Peyer's patch (tissue), 4 donors: ENCODE measurements at regions not wholly inside any gene's neighbourhood (a gene's known extent, or its start where the extent isn't known, plus 50 kb on each side); places are given as distances from the start of the nearest gene placed in this dataset.

Experiments used
- DNase-seq, 3 donors: peaks; one replicate each; pipeline ENCODE4 v3.0.0-alpha.2; 2017 to 2019
- H3K27ac ChIP-seq, 4 donors: fragments of 200-600 bp; sonication (generic); one replicate each; pipeline ENCODE4 v1.5.1; 2016 to 2019
- H3K27me3 ChIP-seq, 2 donors: fragments of 200-600 bp; sonication (generic); one replicate each; pipeline ENCODE4 v1.5.1; 2019
- H3K36me3 ChIP-seq, 3 donors: fragments of 200-600 bp; sonication (generic); one replicate each; pipeline ENCODE4 v1.5.1; 2016 to 2019
- H3K4me1 ChIP-seq, 4 donors: fragments of 200-600 bp; sonication (generic); one replicate each; pipeline ENCODE4 v1.5.1; 2016 to 2019
- H3K4me3 ChIP-seq, 4 donors: fragments of 200-600 bp; sonication (generic); 1 replicate in 3 of 4; 2 replicates in 1 of 4; pipeline ENCODE4 v1.5.1; 2016 to 2019; ENCODE audit warnings: mild to moderate bottlenecking in 1 of 4
- H3K9me3 ChIP-seq, 4 donors: fragments of 200-600 bp; sonication (generic); one replicate each; pipeline ENCODE4 v1.5.1; 2016 to 2019; ENCODE audit warnings: mild to moderate bottlenecking in 1 of 4
- CTCF ChIP-seq, 6 experiments: fragments of 450-650 bp in 4 of 6; fragments of 200-600 bp in 2 of 6; sonication (generic) in 1 of 6; IDR thresholded peaks; one replicate each; pipeline ENCODE4 v1.5.1; 2017 to 2019; ENCODE audit warnings: antibody characterized with exemption in 6 of 6, mild to moderate bottlenecking in 3 of 6, moderate library complexity in 1 of 6
- POLR2A ChIP-seq, 2 donors: fragments of 450-650 bp; IDR thresholded peaks; one replicate each; pipeline ENCODE4 v1.5.1; 2017; ENCODE audit warnings: antibody characterized with exemption in 2 of 2, mild to moderate bottlenecking in 2 of 2, moderate library complexity in 2 of 2

GRCh38 chr19:31594701-31595100, 245.5 kb upstream of the TSHZ3 start:
- Histone ChIP-seq H3K4me1 (no peaks in the 10 kb centered on the region), H3K4me3 (no peak overlapping the region), H3K27ac (no peak overlapping the region), H3K36me3 (no peaks in the 10 kb centered on the region), H3K27me3 (no peaks in the 10 kb centered on the region), H3K9me3 (no peaks in the 10 kb centered on the region)
- no peak for TF ChIP-seq CTCF (IDR thresholded peaks at IDR 0.05)
- no peak for TF ChIP-seq POLR2A (IDR thresholded peaks at IDR 0.05)
- no peak for DNase-seq

- Histone ChIP-seq H3K36me3 (no peaks in the 10 kb centered on the region), H3K4me1 (no peaks in the 10 kb centered on the region), H3K27me3 (no peaks in the 10 kb centered on the region), H3K27ac (no peak overlapping the region), H3K4me3 (no peak overlapping the region), H3K9me3 (no peaks in the 10 kb centered on the region)
- no peak for TF ChIP-seq CTCF (IDR thresholded peaks at IDR 0.05)
- no peak for TF ChIP-seq POLR2A (IDR thresholded peaks at IDR 0.05)
- DNase-seq = no peak
Measured at GRCh38 chr19:31595521-31595920, 246.3 kb upstream of the TSHZ3 start.

- Histone ChIP-seq H3K4me1 (no peaks in the 10 kb centered on the region), H3K9me3 (no peaks in the 10 kb centered on the region), H3K36me3 (no peaks in the 10 kb centered on the region), H3K4me3 (no peak overlapping the region), H3K27me3 (no peaks in the 10 kb centered on the region), H3K27ac (no peak overlapping the region)
- no peak for DNase-seq
- TF ChIP-seq CTCF (IDR thresholded peaks at IDR 0.05) = no peak
- TF ChIP-seq POLR2A (IDR thresholded peaks at IDR 0.05) = no peak
Measured at GRCh38 chr19:31596751-31597150, 247.5 kb upstream of the TSHZ3 start.

- no peaks in the 10 kb centered on the region for H3K27me3 ChIP-seq
- DNase-seq = no peak
- TF ChIP-seq POLR2A (IDR thresholded peaks at IDR 0.05) (no peak), CTCF (IDR thresholded peaks at IDR 0.05) (no peak)
Measured at GRCh38 chr19:31597616-31598015, 248.4 kb upstream of the TSHZ3 start.

GRCh38 chr19:31598730-31599238, 249.5 kb upstream of the TSHZ3 start:
- H3K9me3 ChIP-seq = no peaks in the 10 kb centered on the region
- no peak for DNase-seq
- TF ChIP-seq POLR2A (IDR thresholded peaks at IDR 0.05) (no peak), CTCF (IDR thresholded peaks at IDR 0.05) (no peak)
- H3K27ac ChIP-seq = no peak overlapping the region
- no peak overlapping the region for H3K4me3 ChIP-seq
- H3K4me1 ChIP-seq = no peaks in the 10 kb centered on the region
- no peaks in the 10 kb centered on the region for H3K36me3 ChIP-seq
- H3K27me3 ChIP-seq = no peaks in the 10 kb centered on the region

More at GRCh38 chr19:31597616-31598015, 248.4 kb upstream of the TSHZ3 start:
- Histone ChIP-seq H3K4me1 (no peaks in the 10 kb centered on the region), H3K36me3 (no peaks in the 10 kb centered on the region), H3K4me3 (no peak overlapping the region), H3K9me3 (no peaks in the 10 kb centered on the region), H3K27ac (no peak overlapping the region)

- no peaks in the 10 kb centered on the region for H3K4me1 ChIP-seq
- H3K27me3 ChIP-seq = no peaks in the 10 kb centered on the region
- no peak overlapping the region for H3K27ac ChIP-seq
- TF ChIP-seq POLR2A (IDR thresholded peaks at IDR 0.05) = no peak
- no peak for TF ChIP-seq CTCF (IDR thresholded peaks at IDR 0.05)
- no peak for DNase-seq
- no peaks in the 10 kb centered on the region for H3K9me3 ChIP-seq
- H3K36me3 ChIP-seq = no peaks in the 10 kb centered on the region
- H3K4me3 ChIP-seq = no peak overlapping the region
Measured at GRCh38 chr19:31600731-31601295, 251.6 kb upstream of the TSHZ3 start.
